ENCODE measurements at regions not wholly inside any gene's neighbourhood (a gene's known extent, or its start where the extent isn't known, plus 50 kb on each side); places are given as distances from the start of the nearest gene placed in this dataset.

DNA sequence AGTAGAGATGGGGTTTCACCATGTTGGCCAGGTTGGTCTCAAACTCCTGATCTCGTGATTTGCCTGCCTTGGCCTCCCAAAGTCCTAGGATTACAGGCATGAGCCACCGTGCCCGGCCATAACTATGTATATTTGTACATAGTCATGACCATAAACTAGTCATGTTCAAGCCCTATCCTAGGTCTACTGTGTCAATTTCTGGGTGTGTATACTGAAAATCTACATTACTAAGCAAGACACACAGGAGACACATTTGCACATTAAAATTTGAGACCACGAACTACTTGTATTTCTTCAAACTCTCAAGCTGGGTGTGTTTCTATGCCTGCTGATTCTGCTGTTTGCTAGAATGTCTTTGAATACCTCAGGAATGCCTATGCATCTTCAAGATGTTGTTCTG, 451.3 kb upstream of the MCTP2 start:
- DNase-seq (ENCODE audit: extremely low read depth, low read depth), result no peak
- TF ChIP-seq, protein P1, sequence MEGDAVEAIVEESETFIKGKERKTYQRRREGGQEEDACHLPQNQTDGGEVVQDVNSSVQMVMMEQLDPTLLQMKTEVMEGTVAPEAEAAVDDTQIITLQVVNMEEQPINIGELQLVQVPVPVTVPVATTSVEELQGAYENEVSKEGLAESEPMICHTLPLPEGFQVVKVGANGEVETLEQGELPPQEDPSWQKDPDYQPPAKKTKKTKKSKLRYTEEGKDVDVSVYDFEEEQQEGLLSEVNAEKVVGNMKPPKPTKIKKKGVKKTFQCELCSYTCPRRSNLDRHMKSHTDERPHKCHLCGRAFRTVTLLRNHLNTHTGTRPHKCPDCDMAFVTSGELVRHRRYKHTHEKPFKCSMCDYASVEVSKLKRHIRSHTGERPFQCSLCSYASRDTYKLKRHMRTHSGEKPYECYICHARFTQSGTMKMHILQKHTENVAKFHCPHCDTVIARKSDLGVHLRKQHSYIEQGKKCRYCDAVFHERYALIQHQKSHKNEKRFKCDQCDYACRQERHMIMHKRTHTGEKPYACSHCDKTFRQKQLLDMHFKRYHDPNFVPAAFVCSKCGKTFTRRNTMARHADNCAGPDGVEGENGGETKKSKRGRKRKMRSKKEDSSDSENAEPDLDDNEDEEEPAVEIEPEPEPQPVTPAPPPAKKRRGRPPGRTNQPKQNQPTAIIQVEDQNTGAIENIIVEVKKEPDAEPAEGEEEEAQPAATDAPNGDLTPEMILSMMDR (IDR thresholded peaks at IDR 0.05; ENCODE audit: low read depth, low read length), result no peak

DNA sequence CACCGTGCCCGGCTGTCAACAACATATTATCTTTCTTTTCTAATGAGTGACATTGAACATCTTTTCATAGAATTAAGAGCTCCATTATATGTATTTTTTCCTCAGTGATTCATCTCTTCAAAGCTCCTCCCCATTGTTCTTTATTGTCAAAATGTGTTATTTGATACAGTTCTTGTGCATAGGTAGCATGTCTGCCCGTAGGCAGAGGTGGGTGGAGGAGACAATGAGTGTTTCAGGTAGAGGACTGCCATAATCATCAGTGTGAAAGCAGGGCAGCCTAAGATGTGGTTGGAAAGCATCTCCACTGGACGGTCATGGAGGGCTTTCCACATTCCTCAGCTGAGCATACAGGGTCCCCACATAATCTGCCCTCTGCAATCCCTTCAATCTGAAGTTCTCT, 452.0 kb upstream of the MCTP2 start:
- DNase-seq (ENCODE audit: extremely low read depth, low read depth), result no peak
- TF ChIP-seq, protein P1 (IDR thresholded peaks at IDR 0.05; ENCODE audit: low read depth, low read length), result no peak

GRCh38 chr15:93771196-93772030, 459.9 kb upstream of the MCTP2 start:
- TF ChIP-seq, protein P1 (IDR thresholded peaks at IDR 0.05; ENCODE audit: low read depth, low read length), result no peak
- no peak for DNase-seq (ENCODE audit: extremely low read depth, low read depth)

DNA sequence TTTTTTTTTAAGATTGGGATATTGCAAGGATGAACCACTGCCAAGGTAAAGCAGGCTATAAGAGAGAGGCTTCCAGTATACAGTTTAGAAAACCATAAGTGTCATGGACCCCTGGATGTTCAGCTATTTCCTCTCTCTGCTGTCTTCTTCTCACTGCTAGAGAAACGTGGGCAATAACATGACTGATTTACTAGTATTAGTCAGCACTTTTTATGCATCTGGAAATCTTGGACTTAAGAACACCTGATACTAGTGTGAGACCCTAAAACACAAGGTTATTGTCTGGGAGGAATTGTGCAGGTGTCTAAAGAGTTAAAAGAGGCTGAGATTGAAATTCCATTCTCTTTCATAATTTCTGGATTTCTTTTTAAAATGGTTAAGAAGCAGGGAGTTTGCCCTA, 460.6 kb upstream of the MCTP2 start:
- TF ChIP-seq, protein P1 (IDR thresholded peaks at IDR 0.05; ENCODE audit: low read depth, low read length), result no peak
- DNase-seq (ENCODE audit: extremely low read depth, low read depth), result no peak

GRCh38 chr15:93762036-93762435, 469.3 kb upstream of the MCTP2 start:
- DNase-seq (ENCODE audit: extremely low read depth, low read depth), result no peak
- TF ChIP-seq, protein P1 (IDR thresholded peaks at IDR 0.05; ENCODE audit: low read depth, low read length), result no peak

DNA sequence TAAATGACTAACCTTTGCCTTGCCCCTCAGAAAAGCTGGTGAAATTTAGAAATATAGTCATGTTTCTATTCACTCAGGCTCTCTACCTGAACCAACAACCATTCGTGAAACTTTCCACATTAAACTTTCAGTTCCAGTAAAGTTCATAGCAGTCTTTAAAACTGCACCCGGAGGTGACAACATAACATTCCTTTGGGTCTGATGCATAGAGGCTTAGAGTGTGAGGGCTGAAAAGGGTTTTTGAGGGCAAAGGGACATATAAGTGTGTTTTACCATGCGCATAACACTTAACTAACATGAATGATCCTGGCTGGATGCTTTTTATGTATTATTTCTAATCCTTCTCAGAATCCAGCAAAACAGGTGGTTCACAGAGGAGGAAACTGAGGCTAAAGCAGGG, 471.7 kb upstream of the MCTP2 start:
- TF ChIP-seq, protein P1 (IDR thresholded peaks at IDR 0.05; ENCODE audit: low read depth, low read length), result no peak
- DNase-seq (ENCODE audit: extremely low read depth, low read depth), result no peak

- TF ChIP-seq, protein P1 (IDR thresholded peaks at IDR 0.05; ENCODE audit: low read depth, low read length), result no peak
Observed at GRCh38 chr15:93758824-93759223, 472.5 kb upstream of the MCTP2 start.

More at GRCh38 chr15:93758824-93759223, 472.5 kb upstream of the MCTP2 start:
- no peak for DNase-seq (ENCODE audit: extremely low read depth, low read depth)

Data from AG09319 (cell line).